SJCRH30 (cell line): ENCODE measurements at regions not wholly inside any gene's neighbourhood (a gene's known extent, or its start where the extent isn't known, plus 50 kb on each side); places are given as distances from the start of the nearest gene placed in this dataset.

Experiments used
- DNase-seq, 2 experiments: peaks; one replicate each; pipeline ENCODE4 v3.0.0-alpha.2; 2015 to 2020
- H3K27ac ChIP-seq: fragments of 250-450 bp; sonication (Bioruptor Pico); 2 replicates; pipeline ENCODE4 v1.5.1; 2020; ENCODE audit warnings: mild to moderate bottlenecking, moderate library complexity
- H3K27me3 ChIP-seq: fragments of 250-450 bp; sonication (Bioruptor Pico); 2 replicates; pipeline ENCODE4 v1.5.1; 2020; ENCODE audit warnings: mild to moderate bottlenecking, moderate library complexity
- H3K36me3 ChIP-seq: fragments of 250-450 bp; sonication (Bioruptor Pico); 2 replicates; pipeline ENCODE4 v1.5.1; 2020; ENCODE audit warnings: mild to moderate bottlenecking, moderate library complexity
- H3K4me1 ChIP-seq: fragments of 250-450 bp; sonication (Bioruptor Pico); 2 replicates; pipeline ENCODE4 v1.5.1; 2020; ENCODE audit warnings: mild to moderate bottlenecking, moderate library complexity
- H3K4me3 ChIP-seq: fragments of 250-450 bp; sonication (Bioruptor Pico); 2 replicates; pipeline ENCODE4 v1.5.1; 2020; ENCODE audit warnings: mild to moderate bottlenecking, moderate library complexity
- H3K9me3 ChIP-seq: fragments of 250-450 bp; sonication (Bioruptor Pico); replicated peaks from 2 replicates; pipeline ENCODE4 v1.5.1; 2020; ENCODE audit warnings: mild to moderate bottlenecking, moderate library complexity

- Histone ChIP-seq H3K27me3 (no peaks in the 10 kb centered on the region), H3K27ac (no peak overlapping the region), H3K4me3 (no peak overlapping the region), H3K4me1 (no peaks in the 10 kb centered on the region), H3K9me3 (no peaks in the 10 kb centered on the region), H3K36me3 (no peaks in the 10 kb centered on the region)
- peak; percentile 26 to 75 for DNase-seq
Measured at GRCh38 chr4:107183155-107183774, 147.2 kb upstream of the DKK2 start.

- Histone ChIP-seq H3K4me3 (no peak overlapping the region), H3K36me3 (no peaks in the 10 kb centered on the region), H3K4me1 (no peaks in the 10 kb centered on the region), H3K9me3 (no peaks in the 10 kb centered on the region), H3K27ac (no peak overlapping the region), H3K27me3 (no peaks in the 10 kb centered on the region)
- no peak for DNase-seq
Measured at GRCh38 chr4:107182347-107182746, 146.2 kb upstream of the DKK2 start.

GRCh38 chr4:107166873-107167450 lies 130.8 kb upstream of the DKK2 start:
- Histone ChIP-seq H3K27me3 (no peaks in the 10 kb centered on the region), H3K4me3 (no peak overlapping the region), H3K9me3 (no peaks in the 10 kb centered on the region), H3K36me3 (no peaks in the 10 kb centered on the region), H3K27ac (no peak overlapping the region), H3K4me1 (no peaks in the 10 kb centered on the region)
- DNase-seq: no peak

- no peaks in the 10 kb centered on the region for H3K9me3 ChIP-seq
- no peaks in the 10 kb centered on the region for H3K4me1 ChIP-seq
- H3K4me3 ChIP-seq: no peak overlapping the region
- no peaks in the 10 kb centered on the region for H3K36me3 ChIP-seq
- H3K27ac ChIP-seq: no peak overlapping the region
- DNase-seq: no peak
- no peaks in the 10 kb centered on the region for H3K27me3 ChIP-seq
Measured at GRCh38 chr4:107166181-107166580, 130.1 kb upstream of the DKK2 start.

DNA sequence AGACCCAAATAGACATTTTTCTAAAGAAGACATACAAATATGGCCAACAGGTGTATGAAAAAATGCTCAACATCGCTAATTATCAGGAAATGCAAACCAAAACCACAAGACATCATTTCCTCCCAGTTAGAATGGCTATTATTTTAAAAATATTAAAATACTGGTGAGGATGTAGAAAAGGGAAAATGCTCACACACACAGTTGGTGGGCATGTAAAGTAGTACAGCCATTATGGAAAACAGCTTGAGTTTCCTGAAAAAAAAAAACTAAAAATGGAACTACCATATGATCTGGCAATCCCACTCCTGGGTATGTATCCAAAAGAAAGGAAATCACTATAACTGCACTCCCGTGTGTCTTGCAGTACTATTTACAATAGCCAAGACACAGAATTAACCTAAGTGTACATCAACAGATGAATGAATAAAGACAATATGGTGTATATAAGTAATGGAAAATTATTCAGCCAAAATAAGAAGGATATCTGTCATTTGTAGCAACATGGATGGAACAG lies 128.9 kb upstream of the DKK2 start:
- no peaks in the 10 kb centered on the region for H3K27me3 ChIP-seq
- no peak overlapping the region for H3K27ac ChIP-seq
- DNase-seq: no peak
- H3K9me3 ChIP-seq: no peaks in the 10 kb centered on the region
- H3K4me3 ChIP-seq: no peak overlapping the region
- H3K36me3 ChIP-seq: no peaks in the 10 kb centered on the region
- no peaks in the 10 kb centered on the region for H3K4me1 ChIP-seq

- Histone ChIP-seq H3K4me3 (no peak overlapping the region), H3K4me1 (no peaks in the 10 kb centered on the region), H3K9me3 (no peaks in the 10 kb centered on the region), H3K27ac (no peak overlapping the region), H3K36me3 (no peaks in the 10 kb centered on the region), H3K27me3 (no peaks in the 10 kb centered on the region)
- DNase-seq: no peak
Measured at GRCh38 chr4:107156443-107156842, 120.3 kb upstream of the DKK2 start.

DNA sequence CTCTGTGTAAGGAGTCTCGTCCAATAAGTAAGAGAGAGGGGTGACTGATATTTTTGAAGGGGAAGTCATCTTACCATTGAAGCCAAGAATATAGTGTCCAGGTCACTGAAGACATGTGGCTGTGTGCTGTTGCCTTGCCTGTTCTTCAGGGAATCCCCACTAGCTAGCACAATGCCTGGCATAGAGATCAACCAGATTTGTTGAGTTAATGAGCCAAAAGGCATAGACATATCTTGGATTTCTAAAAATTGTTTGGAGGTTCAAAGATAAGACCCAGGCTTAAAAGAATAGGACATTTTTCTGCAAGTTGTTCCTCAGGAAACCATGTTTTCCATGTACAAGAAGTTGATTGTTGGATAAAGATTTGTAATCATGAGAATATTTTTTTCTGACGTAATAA lies 119.3 kb upstream of the DKK2 start:
- H3K27me3 ChIP-seq: no peaks in the 10 kb centered on the region
- DNase-seq: no peak
- H3K36me3 ChIP-seq: no peaks in the 10 kb centered on the region
- no peaks in the 10 kb centered on the region for H3K4me1 ChIP-seq
- H3K9me3 ChIP-seq: no peaks in the 10 kb centered on the region
- H3K4me3 ChIP-seq: no peak overlapping the region
- no peak overlapping the region for H3K27ac ChIP-seq

DNA sequence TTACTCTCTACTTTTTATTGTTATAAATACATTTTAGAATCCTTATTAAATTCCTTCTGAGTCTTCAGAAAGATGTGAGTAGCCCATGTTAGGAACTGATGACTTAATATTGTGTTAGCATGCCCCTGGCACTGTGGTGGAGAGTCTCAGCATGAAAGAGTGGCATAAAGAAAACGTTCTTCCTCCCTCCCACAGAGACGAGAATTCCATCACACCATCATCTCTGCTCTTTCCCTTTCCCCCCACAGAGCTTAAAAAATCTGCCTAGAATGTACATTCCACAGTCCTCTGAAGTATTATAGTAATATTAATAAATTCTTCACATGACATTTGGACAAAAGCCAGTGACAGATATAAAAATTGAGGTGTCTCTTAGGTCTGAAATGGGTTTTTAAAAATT lies 117.8 kb upstream of the DKK2 start:
- Histone ChIP-seq H3K9me3 (no peaks in the 10 kb centered on the region), H3K27ac (no peak overlapping the region), H3K4me3 (no peak overlapping the region), H3K27me3 (no peaks in the 10 kb centered on the region), H3K36me3 (no peaks in the 10 kb centered on the region), H3K4me1 (0 out of 2 replicates have a peak, but pooled peaks cover 2% of the 10 kb centered on the region)
- no peak for DNase-seq

GRCh38 chr4:107153228-107153627 lies 117.1 kb upstream of the DKK2 start:
- Histone ChIP-seq H3K27ac (no peak overlapping the region), H3K36me3 (no peaks in the 10 kb centered on the region), H3K9me3 (no peaks in the 10 kb centered on the region), H3K27me3 (no peaks in the 10 kb centered on the region), H3K4me1 (0 out of 2 replicates have a peak, but pooled peaks cover 2% of the 10 kb centered on the region), H3K4me3 (no peak overlapping the region)
- peak; percentile 5 to 9 for DNase-seq

- 0 out of 2 replicates have a peak, but pooled peaks cover 2% of the 10 kb centered on the region for H3K4me1 ChIP-seq
- no peak overlapping the region for H3K4me3 ChIP-seq
- H3K27ac ChIP-seq: no peak overlapping the region
- H3K9me3 ChIP-seq: no peaks in the 10 kb centered on the region
- no peaks in the 10 kb centered on the region for H3K27me3 ChIP-seq
- no peak for DNase-seq
- H3K36me3 ChIP-seq: no peaks in the 10 kb centered on the region
Measured at GRCh38 chr4:107151173-107151572, 115.1 kb upstream of the DKK2 start.

DNA sequence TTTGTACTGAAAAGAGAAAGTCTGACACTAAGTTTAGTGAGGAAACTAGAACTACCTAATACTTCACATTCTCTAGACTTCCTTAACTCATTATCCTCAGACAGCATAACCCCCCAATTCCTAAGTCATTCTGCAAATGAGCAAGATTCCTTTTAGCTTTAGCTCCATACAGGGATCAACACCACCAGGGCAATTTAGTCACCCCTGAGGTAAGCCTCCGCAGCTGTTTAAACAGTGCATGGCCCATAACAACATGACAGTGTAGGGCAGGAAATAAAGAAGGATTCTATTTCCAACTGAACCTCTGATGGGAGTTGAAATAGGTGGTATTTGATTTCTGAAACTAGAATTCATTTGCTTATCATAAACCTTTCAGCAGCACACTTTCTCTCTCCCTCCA lies 112.8 kb upstream of the DKK2 start:
- 0 out of 2 replicates have a peak, but pooled peaks cover 2% of the 10 kb centered on the region for H3K4me1 ChIP-seq
- no peaks in the 10 kb centered on the region for H3K36me3 ChIP-seq
- H3K9me3 ChIP-seq: no peaks in the 10 kb centered on the region
- H3K27ac ChIP-seq: peak overlapping the region; percentile 27; the same call in 1 of the 2 replicates
- no peak overlapping the region for H3K4me3 ChIP-seq
- no peaks in the 10 kb centered on the region for H3K27me3 ChIP-seq
- peak; percentile 23 to 53 for DNase-seq

- no peak for DNase-seq
- Histone ChIP-seq H3K9me3 (no peaks in the 10 kb centered on the region), H3K27ac (no peak overlapping the region), H3K27me3 (no peaks in the 10 kb centered on the region), H3K4me1 (0 out of 2 replicates have a peak, but pooled peaks cover 2% of the 10 kb centered on the region), H3K36me3 (no peaks in the 10 kb centered on the region), H3K4me3 (no peak overlapping the region)
Measured at GRCh38 chr4:107147873-107148272, 111.8 kb upstream of the DKK2 start.

DNA sequence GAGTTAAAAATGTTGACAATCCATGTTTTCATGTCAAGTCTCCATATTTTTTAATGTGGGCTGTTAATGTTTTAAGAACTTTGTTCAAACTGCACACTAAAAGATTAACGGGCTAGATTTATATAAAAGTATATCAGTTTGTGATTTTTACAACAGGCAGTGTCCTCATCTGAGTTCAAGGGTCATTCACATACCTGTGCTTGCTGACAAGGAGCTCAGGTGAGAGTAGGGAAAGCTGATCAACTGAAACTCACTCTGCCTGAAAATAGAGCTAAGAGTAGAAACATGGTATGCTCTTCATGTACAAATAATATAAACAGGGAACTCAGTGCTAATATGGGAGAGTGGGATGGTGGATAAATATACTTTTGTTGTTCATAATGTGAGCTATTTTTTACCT lies 102.3 kb upstream of the DKK2 start:
- Histone ChIP-seq H3K27ac (no peak overlapping the region), H3K4me3 (no peak overlapping the region), H3K36me3 (no peaks in the 10 kb centered on the region), H3K9me3 (no peaks in the 10 kb centered on the region), H3K27me3 (no peaks in the 10 kb centered on the region), H3K4me1 (no peaks in the 10 kb centered on the region)
- DNase-seq: no peak

DNA sequence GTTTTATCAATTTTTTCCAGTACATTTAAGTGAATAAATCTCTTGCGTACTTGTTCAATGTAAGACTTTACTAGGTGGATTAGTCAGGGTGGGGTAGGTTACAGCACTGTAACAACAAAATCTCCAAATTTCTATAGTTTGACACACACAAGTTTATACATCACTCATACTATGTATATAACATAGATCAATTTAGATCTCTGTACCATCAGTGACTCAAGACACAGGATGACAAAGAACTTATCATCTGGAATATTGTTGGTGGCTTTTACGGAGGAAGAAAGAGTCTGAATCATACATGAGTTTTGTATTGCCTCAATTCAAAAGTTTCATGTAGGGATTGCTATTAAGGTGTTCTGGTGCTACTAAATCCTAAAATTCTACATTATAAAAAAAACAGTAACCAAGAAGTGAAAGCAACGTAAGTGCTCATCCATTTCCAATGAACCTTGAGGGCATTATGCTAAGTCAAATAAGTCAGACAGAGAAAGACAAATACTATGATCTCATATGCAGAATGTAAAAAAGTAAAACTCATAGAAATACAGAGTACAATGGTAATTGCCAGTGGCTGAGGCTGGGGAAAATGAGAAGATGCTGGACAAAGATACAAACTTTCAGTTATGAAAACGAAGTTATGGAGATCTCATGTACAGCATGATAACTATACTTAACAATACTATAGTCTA lies 98.0 kb upstream of the DKK2 start:
- H3K36me3 ChIP-seq: no peaks in the 10 kb centered on the region
- no peak overlapping the region for H3K27ac ChIP-seq
- no peaks in the 10 kb centered on the region for H3K9me3 ChIP-seq
- no peaks in the 10 kb centered on the region for H3K27me3 ChIP-seq
- DNase-seq: no peak
- no peaks in the 10 kb centered on the region for H3K4me1 ChIP-seq
- no peak overlapping the region for H3K4me3 ChIP-seq

GRCh38 chr4:107131295-107131694 lies 95.2 kb upstream of the DKK2 start:
- no peak for DNase-seq
- H3K4me3 ChIP-seq: no peak overlapping the region
- no peaks in the 10 kb centered on the region for H3K36me3 ChIP-seq
- H3K27me3 ChIP-seq: no peaks in the 10 kb centered on the region
- H3K27ac ChIP-seq: no peak overlapping the region
- no peaks in the 10 kb centered on the region for H3K9me3 ChIP-seq
- H3K4me1 ChIP-seq: no peaks in the 10 kb centered on the region
